OCI-LY7 (cell line): ENCODE measurements at regions not wholly inside any gene's neighbourhood (a gene's known extent, or its start where the extent isn't known, plus 50 kb on each side); places are given as distances from the start of the nearest gene placed in this dataset.
A peak's percentile ranks its signal among the peaks of the same experiment; 100 is the strongest.

Source experiments
- BruUV-seq: library from RNA; stranded (reverse); fragments of 400-500 nt; replicated peaks from 2 replicates; lab custom pipeline; 2021; lab: Mats Ljungman, UMichigan
- CTCF ChIA-PET: fragments of 300-600 bp; sonication (Branson Sonifier 250); formaldehyde crosslinking; loops from one replicate; lab custom pipeline; 2022; ENCODE audit warnings: antibody characterized with exemption; ENCODE audit not compliant: unreplicated experiment; lab: Charles Lee
- POLR2A ChIA-PET: fragments of 300-600 bp; sonication (Branson Sonifier 250); formaldehyde crosslinking; loops from one replicate; lab custom pipeline; 2022; ENCODE audit warnings: antibody characterized with exemption; lab: Charles Lee
- DNase-seq: peaks from one replicate; pipeline ENCODE4 v3.0.0-alpha.2; 2015; ENCODE audit warnings: low spot score
- H2AFZ ChIP-seq: fragments of 200-600 bp; sonication (generic), shearing (Covaris generic); 2 replicates; pipeline ENCODE4 v1.6.1; 2014; ENCODE audit warnings: mild to moderate bottlenecking, antibody characterized with exemption, low read length, moderate library complexity
- H3K27ac ChIP-seq: fragments of 200-600 bp; sonication (generic); 2 replicates; pipeline ENCODE4 v1.5.1; 2014; ENCODE audit warnings: mixed run types, low read depth, mild to moderate bottlenecking, moderate library complexity, low read length, inconsistent platforms; ENCODE audit not compliant: poor library complexity, severe bottlenecking
- H3K36me3 ChIP-seq: fragments of 200-600 bp; sonication (generic); 2 replicates; pipeline ENCODE4 v1.6.1; 2014; ENCODE audit warnings: mild to moderate bottlenecking, antibody characterized with exemption, low read length, moderate library complexity, mixed read lengths; ENCODE audit not compliant: insufficient read depth
- H3K4me1 ChIP-seq: fragments of 200-600 bp; sonication (generic); 2 replicates; pipeline ENCODE4 v1.5.1; 2014; ENCODE audit warnings: mild to moderate bottlenecking, low read length; ENCODE audit not compliant: insufficient read depth, poor library complexity, severe bottlenecking
- H3K4me2 ChIP-seq: fragments of 200-600 bp; sonication (generic); 2 replicates; pipeline ENCODE4 v1.6.1; 2014; ENCODE audit warnings: mild to moderate bottlenecking, low read length
- H3K4me3 ChIP-seq: fragments of 200-600 bp; sonication (generic); 2 replicates; pipeline ENCODE4 v1.5.1; 2014; ENCODE audit warnings: mild to moderate bottlenecking, low read depth, low read length; ENCODE audit not compliant: poor library complexity, severe bottlenecking
- H3K79me2 ChIP-seq: fragments of 200-600 bp; sonication (generic); 2 replicates; pipeline ENCODE4 v1.6.1; 2016; ENCODE audit warnings: low read depth, mild to moderate bottlenecking, low read length, moderate library complexity, mixed read lengths; ENCODE audit not compliant: insufficient read depth
- H3K9me2 ChIP-seq: fragments of 200-600 bp; sonication (generic); 2 replicates; pipeline ENCODE4 v1.6.1; 2016; ENCODE audit warnings: mild to moderate bottlenecking, low read length, mixed read lengths; ENCODE audit not compliant: insufficient read depth
- H3K9me3 ChIP-seq: fragments of 200-600 bp; sonication (generic); 2 replicates; pipeline ENCODE4 v1.6.1; 2014; ENCODE audit warnings: mild to moderate bottlenecking, mixed run types, low read length, mixed read lengths
- H4K20me1 ChIP-seq: fragments of 200-600 bp; sonication (generic); 2 replicates; pipeline ENCODE4 v1.6.1; 2014; ENCODE audit warnings: mild to moderate bottlenecking, antibody characterized with exemption, low read length, moderate library complexity, mixed read lengths; ENCODE audit not compliant: insufficient read depth
- CTCF ChIP-seq: fragments of 200-600 bp; sonication (generic); conservative IDR thresholded peaks from 2 replicates; pipeline ENCODE4 v1.5.1; 2014; ENCODE audit warnings: mild to moderate bottlenecking, antibody characterized with exemption, low read length, moderate library complexity, mixed read lengths
- EZH2phosphoT487 ChIP-seq: fragments of 200-600 bp; sonication (generic); IDR thresholded peaks from 2 replicates; pipeline ENCODE4 v1.6.1; 2018; ENCODE audit warnings: low read depth, borderline replicate concordance, mild to moderate bottlenecking, mixed run types, antibody characterized with exemption, low read length, moderate library complexity, mixed read lengths
- intact Hi-C: fragments of 100-400 bp; cut with micrococcal nuclease; formaldehyde crosslinking; loops from one replicate; pipeline ENCODE4 v1.10.0; 2022; ENCODE audit not compliant: unreplicated experiment

GRCh38 chr17:33639103-33639880 is 346.2 kb upstream of the ASIC2 start:
- ChIA-PET POLR2A (interaction anchor here (0.8 kb wide), 1 partner anchor 445 kb away, joined by 4 read pairs; no protein-coding TSS in a partner anchor), CTCF (no interaction called here)
- Histone ChIP-seq H3K9me2 (no peaks in the 10 kb centered on the region), H3K4me1 (no peaks in the 10 kb centered on the region), H3K27ac (no peak overlapping the region), H3K4me2 (no peak overlapping the region), H3K4me3 (no peak overlapping the region), H3K9me3 (peaks cover 12% of the 10 kb centered on the region; the same call in 1 of the 2 replicates), H3K36me3 (no peaks in the 10 kb centered on the region), H4K20me1 (no peaks in the 10 kb centered on the region), H3K79me2 (no peaks in the 10 kb centered on the region), H2AFZ (no peak overlapping the region)
- no TSS peak for BruUV-seq
- no peak for DNase-seq
- intact Hi-C loops: no loop called here
- no peak for TF ChIP-seq CTCF
- TF ChIP-seq EZH2phosphoT487: no peak

- Histone ChIP-seq H3K27ac (no peak overlapping the region), H3K79me2 (no peaks in the 10 kb centered on the region), H2AFZ (no peak overlapping the region), H3K4me1 (no peaks in the 10 kb centered on the region), H3K9me3 (peaks cover 12% of the 10 kb centered on the region; the same call in 1 of the 2 replicates), H3K4me3 (no peak overlapping the region), H3K9me2 (no peaks in the 10 kb centered on the region), H3K4me2 (no peak overlapping the region), H4K20me1 (no peaks in the 10 kb centered on the region), H3K36me3 (no peaks in the 10 kb centered on the region)
- CTCF ChIA-PET: no interaction called here
- POLR2A ChIA-PET: no interaction called here
- no TSS peak for BruUV-seq
- TF ChIP-seq CTCF: no peak
- no peak for TF ChIP-seq EZH2phosphoT487
- intact Hi-C loops: no loop called here
- DNase-seq: no peak
Observed at GRCh38 chr17:33640629-33641028, 347.5 kb upstream of the ASIC2 start.

GRCh38 chr17:33642002-33642401 is 348.9 kb upstream of the ASIC2 start:
- Histone ChIP-seq H3K9me3 (peaks cover 12% of the 10 kb centered on the region; the same call in 1 of the 2 replicates), H3K4me1 (no peaks in the 10 kb centered on the region), H2AFZ (no peak overlapping the region), H3K36me3 (no peaks in the 10 kb centered on the region), H3K4me2 (no peak overlapping the region), H3K4me3 (no peak overlapping the region), H3K79me2 (no peaks in the 10 kb centered on the region), H3K9me2 (no peaks in the 10 kb centered on the region), H4K20me1 (no peaks in the 10 kb centered on the region), H3K27ac (no peak overlapping the region)
- peak; percentile 2 for DNase-seq
- intact Hi-C loops: no loop called here
- CTCF ChIA-PET: no interaction called here
- POLR2A ChIA-PET: interaction anchor here (0.6 kb wide), 1 partner anchor 27 kb away, joined by 4 read pairs; no protein-coding TSS in a partner anchor
- no TSS peak for BruUV-seq
- TF ChIP-seq EZH2phosphoT487 (no peak), CTCF (peak; percentile 50)
